ENCODE measurements at regions not wholly inside any gene's neighbourhood (a gene's known extent, or its start where the extent isn't known, plus 50 kb on each side); places are given as distances from the start of the nearest gene placed in this dataset.
"Not testable (repeated sequence)": the region's sequence is repeated elsewhere in the genome, so short reads cannot be mapped to it uniquely, and the experiment has no call there.

GRCh38 chr6:67593247-67593646 lies 1041.8 kb upstream of the ADGRB3 start:
- DNase-seq (ENCODE audit: low spot score), result no peak
- ATAC-seq, result no peak
- intact Hi-C loops (cut with DNase I), result no loop called here

- DNase-seq (ENCODE audit: low spot score), result no peak
Observed at GRCh38 chr6:67591910-67592309, 1043.2 kb upstream of the ADGRB3 start.

GRCh38 chr6:67567842-67568241 lies 1067.2 kb upstream of the ADGRB3 start:
- ATAC-seq (no peak), DNase-seq (ENCODE audit: low spot score) (no peak)
- intact Hi-C loops (cut with DNase I), result no loop called here

More at GRCh38 chr6:67591910-67592309, 1043.2 kb upstream of the ADGRB3 start:
- intact Hi-C loops (cut with DNase I), result no loop called here
- no peak for ATAC-seq

GRCh38 chr6:67563671-67564070 lies 1071.4 kb upstream of the ADGRB3 start:
- ATAC-seq, result no peak
- DNase-seq (ENCODE audit: low spot score), result no peak
- intact Hi-C loops (cut with DNase I), result no loop called here

- intact Hi-C loops (cut with DNase I), result no loop called here
- no peak for ATAC-seq
- no peak for DNase-seq (ENCODE audit: low spot score)
Observed at GRCh38 chr6:67560068-67560467, 1075.0 kb upstream of the ADGRB3 start.

- intact Hi-C loops (cut with DNase I), result no loop called here
- ATAC-seq (no peak), DNase-seq (ENCODE audit: low spot score) (no peak)
Observed at GRCh38 chr6:67558985-67559384, 1076.1 kb upstream of the ADGRB3 start.

GRCh38 chr6:67544851-67545452 lies 1090.1 kb upstream of the ADGRB3 start:
- DNase-seq (ENCODE audit: low spot score) (no peak), ATAC-seq (no peak)
- intact Hi-C loops (cut with DNase I), result no loop called here

- intact Hi-C loops (cut with DNase I), result no loop called here
- no peak for DNase-seq (ENCODE audit: low spot score)
- no peak for ATAC-seq
Observed at GRCh38 chr6:67541586-67541985, 1093.5 kb upstream of the ADGRB3 start.

GRCh38 chr6:67538032-67538431 lies 1097.0 kb upstream of the ADGRB3 start:
- intact Hi-C loops (cut with DNase I), result no loop called here
- DNase-seq (ENCODE audit: low spot score) (no peak), ATAC-seq (no peak)

GRCh38 chr6:67535946-67536345 lies 1099.1 kb upstream of the ADGRB3 start:
- DNase-seq (ENCODE audit: low spot score) (no peak), ATAC-seq (no peak)
- intact Hi-C loops (cut with DNase I), result no loop called here

GRCh38 chr6:67506352-67506751 lies 1128.7 kb upstream of the ADGRB3 start:
- ATAC-seq, result no peak
- DNase-seq (ENCODE audit: low spot score), result no peak
- intact Hi-C loops (cut with DNase I), result no loop called here

GRCh38 chr6:67501755-67502154 lies 1133.3 kb upstream of the ADGRB3 start:
- intact Hi-C loops (cut with DNase I), result no loop called here
- ATAC-seq (no peak), DNase-seq (ENCODE audit: low spot score) (no peak)

- DNase-seq (ENCODE audit: low spot score) (no peak), ATAC-seq (no peak)
- intact Hi-C loops (cut with DNase I), result no loop called here
Observed at GRCh38 chr6:67497749-67498148, 1137.3 kb upstream of the ADGRB3 start.

GRCh38 chr6:67496191-67496590 lies 1138.9 kb upstream of the ADGRB3 start:
- ATAC-seq (no peak), DNase-seq (ENCODE audit: low spot score) (no peak)
- intact Hi-C loops (cut with DNase I), result no loop called here

GRCh38 chr6:67493682-67494081 lies 1141.4 kb upstream of the ADGRB3 start:
- intact Hi-C loops (cut with DNase I), result no loop called here
- no peak for DNase-seq (ENCODE audit: low spot score)
- no peak for ATAC-seq

GRCh38 chr6:67475700-67476099 lies 1159.4 kb upstream of the ADGRB3 start:
- no peak for ATAC-seq
- intact Hi-C loops (cut with DNase I), result no loop called here
- no peak for DNase-seq (ENCODE audit: low spot score)

GRCh38 chr6:67467341-67467740 lies 1167.7 kb upstream of the ADGRB3 start:
- intact Hi-C loops (cut with DNase I), result no loop called here
- DNase-seq (ENCODE audit: low spot score) (no peak), ATAC-seq (no peak)

- intact Hi-C loops (cut with DNase I); ATAC-seq; DNase-seq (ENCODE audit: low spot score): not testable (repeated sequence)
Observed at GRCh38 chr6:67462725-67463124, 1172.4 kb upstream of the ADGRB3 start.

GRCh38 chr6:67459556-67459955 lies 1175.5 kb upstream of the ADGRB3 start:
- ATAC-seq, result no peak
- intact Hi-C loops (cut with DNase I), result no loop called here

GRCh38 chr6:67458265-67458664 lies 1176.8 kb upstream of the ADGRB3 start:
- DNase-seq (ENCODE audit: low spot score) (no peak), ATAC-seq (no peak)
- intact Hi-C loops (cut with DNase I), result no loop called here

More at GRCh38 chr6:67459556-67459955, 1175.5 kb upstream of the ADGRB3 start:
- no peak for DNase-seq (ENCODE audit: low spot score)

GRCh38 chr6:67451874-67452273 lies 1183.2 kb upstream of the ADGRB3 start:
- no peak for DNase-seq (ENCODE audit: low spot score)
- intact Hi-C loops (cut with DNase I), result no loop called here
- ATAC-seq, result no peak
